ENCODE measurements at regions not wholly inside any gene's neighbourhood (a gene's known extent, or its start where the extent isn't known, plus 50 kb on each side); places are given as distances from the start of the nearest gene placed in this dataset.

DNA sequence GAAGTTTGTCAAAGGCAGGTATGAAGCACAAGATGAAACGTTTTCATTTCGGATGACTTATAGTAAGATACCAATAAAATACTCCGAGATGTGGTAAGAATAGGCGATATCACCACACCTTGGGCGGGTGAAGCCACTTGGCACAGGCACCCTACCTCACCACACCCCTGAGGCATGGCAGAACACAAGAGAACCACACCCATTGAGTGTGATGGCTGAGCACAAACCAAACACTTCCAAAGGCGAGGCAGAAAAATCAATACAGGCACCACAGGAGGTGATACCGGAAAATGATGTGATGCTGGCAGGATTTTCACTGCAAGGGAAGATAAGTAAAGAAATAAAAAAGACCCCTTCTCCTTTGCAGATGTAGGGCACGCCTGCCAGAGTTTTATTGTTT, 332.9 kb upstream of the PRDM1 start:
- peak; percentile 20 for DNase-seq

- no peak for DNase-seq
Observed at GRCh38 chr6:105750089-105750488, 336.0 kb upstream of the PRDM1 start.

DNA sequence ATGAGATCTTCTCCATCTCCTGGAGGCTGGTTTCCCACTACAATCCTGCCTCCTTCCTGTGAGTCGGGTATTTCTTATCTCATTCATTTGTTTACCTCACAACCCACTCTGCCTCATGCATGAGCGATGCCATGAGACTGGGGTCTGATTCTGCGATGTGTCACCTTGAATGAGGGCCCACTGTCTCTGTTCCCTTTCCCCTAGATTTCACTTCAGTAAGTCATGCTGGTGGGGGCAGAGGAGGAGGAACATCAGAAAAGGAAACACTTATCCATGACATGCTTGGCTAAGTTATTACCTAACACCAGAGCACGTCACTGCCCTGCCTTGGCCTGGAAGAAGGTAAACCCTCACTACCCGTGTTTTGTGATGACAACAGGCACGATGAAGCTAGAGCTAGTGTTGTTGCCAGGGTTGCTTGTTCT, 337.4 kb upstream of the PRDM1 start:
- DNase-seq: peak; percentile 22

GRCh38 chr6:105747823-105748405, 338.2 kb upstream of the PRDM1 start:
- peak; percentile 10 for DNase-seq

GRCh38 chr6:105746509-105746908, 339.6 kb upstream of the PRDM1 start:
- DNase-seq: peak; percentile 71

- no peak for DNase-seq
Observed at GRCh38 chr6:105746130-105746505, 340.0 kb upstream of the PRDM1 start.

- DNase-seq: peak; percentile 26
Observed at GRCh38 chr6:105745464-105746129, 340.5 kb upstream of the PRDM1 start.

DNA sequence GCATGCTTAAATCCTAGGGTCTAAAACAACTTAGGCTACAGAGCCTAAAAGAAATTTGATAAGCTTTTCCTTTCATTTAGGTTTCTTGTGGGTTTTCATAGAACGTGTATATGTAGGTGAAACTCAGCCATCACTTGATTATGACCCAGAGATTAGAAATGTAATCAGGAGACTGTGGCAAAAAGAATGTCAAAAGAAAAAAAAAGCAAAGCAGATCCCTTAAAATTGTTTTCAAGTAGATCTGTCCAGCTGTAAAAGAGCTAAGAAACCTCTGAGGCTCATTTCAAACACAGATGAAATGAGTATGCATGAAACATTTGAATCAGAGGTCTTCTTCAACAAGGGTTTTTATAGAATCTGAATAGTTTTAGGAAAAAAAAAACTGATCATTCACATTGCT, 341.3 kb upstream of the PRDM1 start:
- DNase-seq: no peak

- DNase-seq: no peak
Observed at GRCh38 chr6:105740946-105741645, 338.2 kb upstream of the PREP start.

- DNase-seq: no peak
Observed at GRCh38 chr6:105739764-105740163, 336.9 kb upstream of the PREP start.

DNA sequence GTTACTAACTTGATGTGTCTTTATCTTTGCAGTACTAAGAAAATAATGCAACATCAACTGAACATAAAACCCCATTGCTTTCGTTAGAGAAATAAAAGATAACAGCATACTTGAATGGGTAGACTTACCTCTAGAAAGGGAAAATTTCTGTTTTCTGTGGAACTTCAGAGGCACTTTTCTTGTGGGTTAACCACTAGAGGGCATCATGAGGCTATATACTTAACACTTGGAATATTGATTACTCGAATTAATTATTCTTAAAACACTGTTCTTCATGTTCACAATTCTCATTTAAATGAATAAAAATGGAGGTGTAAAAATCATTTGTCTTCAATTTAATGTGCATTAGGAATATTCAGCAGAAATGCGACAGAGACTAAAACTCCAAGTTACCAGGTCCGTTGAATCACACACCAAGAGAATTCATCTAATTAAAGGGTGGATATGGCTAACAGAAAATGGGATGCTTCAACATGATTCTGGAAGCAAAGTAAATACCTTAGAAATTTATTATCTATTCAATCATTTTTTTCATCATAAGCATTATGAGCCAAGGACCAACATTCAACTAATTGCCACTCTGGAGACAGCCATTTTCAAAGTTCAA, 330.8 kb upstream of the PREP start:
- peak; percentile 82 for DNase-seq

DNA sequence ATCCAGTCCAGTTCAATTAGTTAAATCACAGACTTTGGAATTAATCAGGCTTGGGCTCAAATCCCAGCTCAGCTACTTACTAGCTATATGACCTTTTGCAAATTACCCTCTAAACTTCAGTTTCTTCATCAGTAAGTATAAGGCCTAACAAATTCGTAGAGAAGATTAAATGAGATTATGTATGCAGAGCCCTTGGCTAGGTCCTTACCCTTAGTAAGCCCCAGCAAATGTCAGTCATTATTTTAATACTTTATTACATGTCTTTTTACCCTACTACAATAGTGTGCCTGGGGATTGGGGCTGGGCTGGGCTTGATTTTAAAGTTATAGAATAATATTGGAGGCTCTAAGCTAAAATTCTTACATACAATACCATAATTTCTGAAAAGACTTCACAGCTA, 326.1 kb upstream of the PREP start:
- no peak for DNase-seq

DNA sequence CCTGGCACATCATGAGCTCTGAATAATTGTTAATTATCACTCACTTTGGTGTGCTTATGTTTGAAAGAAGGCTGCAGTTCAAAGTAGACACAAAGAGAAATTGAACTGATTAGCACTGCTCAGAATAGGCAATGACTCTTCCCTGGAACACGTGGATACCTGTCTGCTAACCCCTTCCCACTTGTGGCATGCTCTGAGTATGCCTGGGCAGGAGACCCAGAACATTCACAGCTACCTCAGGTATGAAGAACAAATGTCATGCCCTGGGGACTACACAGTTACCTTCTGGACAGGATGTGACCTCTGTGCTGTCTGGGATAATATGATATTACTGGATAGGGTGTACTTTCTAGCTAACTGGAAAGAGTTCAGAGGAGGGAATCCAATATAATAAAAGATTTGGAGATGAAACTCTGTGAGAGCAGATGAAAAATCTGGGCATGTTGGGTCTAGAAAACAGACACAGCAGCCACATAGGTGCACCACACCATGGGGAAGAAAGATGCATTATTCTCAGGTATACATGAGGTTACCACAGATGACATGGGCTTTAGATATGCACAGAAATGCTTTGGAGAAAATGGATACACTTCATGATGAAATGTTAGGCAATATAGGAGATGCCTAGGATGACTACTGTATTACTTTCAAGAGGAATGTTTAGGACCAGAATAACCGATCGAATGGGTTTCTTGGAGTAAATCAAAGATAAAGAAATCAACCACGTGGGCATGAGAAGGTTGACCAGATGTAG, 324.2 kb upstream of the PREP start:
- DNase-seq: no peak

DNA sequence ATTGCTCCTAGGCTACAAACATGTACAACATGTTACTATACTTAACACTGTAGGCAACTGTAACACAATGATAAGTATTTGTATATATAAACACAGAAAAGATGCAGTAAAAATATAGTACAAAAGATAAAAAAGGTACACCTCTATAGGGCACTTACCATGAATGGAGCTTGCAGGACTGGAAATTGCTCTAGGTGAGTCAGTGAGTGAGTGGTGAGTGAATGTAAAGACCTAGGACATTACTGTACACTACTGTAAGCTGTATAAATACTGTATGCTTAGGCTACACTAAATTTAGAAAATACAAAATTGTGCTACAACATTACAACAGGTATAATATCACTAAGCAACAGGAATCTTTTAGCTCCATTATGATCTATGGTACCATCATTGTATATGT, 312.0 kb upstream of the PREP start:
- no peak for DNase-seq

- DNase-seq: peak; percentile 6
Observed at GRCh38 chr6:105713474-105714118, 310.7 kb upstream of the PREP start.

DNA sequence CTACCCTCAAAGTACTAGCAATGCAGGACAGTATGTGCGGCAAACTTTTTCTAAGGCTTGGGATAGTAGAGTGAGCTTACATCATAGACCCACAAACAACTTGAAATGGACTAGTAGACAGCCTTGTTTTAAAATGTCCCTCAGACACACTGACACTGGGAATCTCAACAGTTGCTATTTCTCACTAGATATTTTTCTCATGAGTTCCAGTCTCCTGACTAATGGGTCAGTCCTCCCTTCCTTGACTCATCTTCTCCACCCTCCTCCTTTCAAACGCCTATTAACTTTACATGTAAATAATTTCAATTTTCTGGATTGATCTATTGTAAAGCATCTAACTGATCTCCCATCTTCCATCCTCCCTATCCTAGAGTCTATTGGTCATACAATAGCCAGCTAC, 308.3 kb upstream of the PREP start:
- DNase-seq: no peak

GRCh38 chr6:105705608-105706007, 302.7 kb upstream of the PREP start:
- no peak for DNase-seq

- DNase-seq: no peak
Observed at GRCh38 chr6:105695461-105695860, 292.6 kb upstream of the PREP start.

- DNase-seq: peak; percentile 15
Observed at GRCh38 chr6:105692613-105693215, 289.8 kb upstream of the PREP start.

DNA sequence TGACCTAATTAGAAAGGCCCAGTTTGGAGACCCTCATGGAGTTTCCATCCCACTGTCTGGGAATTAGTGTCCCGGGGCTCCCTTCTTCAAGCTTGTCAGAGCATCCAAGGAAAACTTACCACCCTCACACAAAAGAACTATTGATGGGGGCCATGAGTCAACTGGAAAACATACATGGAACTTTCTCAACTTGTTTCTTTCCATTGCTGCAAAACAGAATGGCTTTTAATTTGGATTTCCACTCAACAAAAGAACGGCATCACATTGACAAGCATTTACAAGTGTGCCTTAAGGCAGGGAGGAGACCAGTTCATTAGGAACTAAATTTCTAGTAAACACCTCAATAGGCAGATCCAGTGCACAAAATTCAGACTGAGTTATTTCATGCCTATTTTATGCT, 289.1 kb upstream of the PREP start:
- no peak for DNase-seq

DNA sequence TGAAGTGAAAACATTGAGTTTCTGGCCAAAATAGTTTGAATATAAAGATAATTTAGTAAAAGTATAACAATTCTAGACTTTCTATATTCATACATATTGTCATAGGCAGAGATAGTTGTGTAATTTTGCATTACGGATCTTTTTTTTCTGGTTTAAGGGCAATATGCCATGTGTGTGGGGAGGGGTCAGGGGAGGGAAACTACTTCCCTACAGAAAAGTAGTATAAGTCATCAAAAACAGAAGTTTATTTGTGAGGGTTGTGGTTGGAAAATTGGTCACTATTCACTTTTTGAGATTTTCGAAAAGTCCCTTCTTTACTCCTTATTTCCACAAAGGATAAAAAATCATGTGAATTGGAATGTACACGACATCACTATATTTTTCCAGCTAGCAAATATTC, 288.2 kb upstream of the PREP start:
- DNase-seq: peak; percentile 1

- DNase-seq: no peak
Observed at GRCh38 chr6:105688573-105688972, 285.7 kb upstream of the PREP start.

Measured in hematopoietic multipotent progenitor cell treated with erythropoietin and hydrocortisone succinate and interleukin-3 and kit ligand, for 6 days (in vitro differentiated cells).